ENCODE measurements at regions not wholly inside any gene's neighbourhood (a gene's known extent, or its start where the extent isn't known, plus 50 kb on each side); places are given as distances from the start of the nearest gene placed in this dataset.

DNA sequence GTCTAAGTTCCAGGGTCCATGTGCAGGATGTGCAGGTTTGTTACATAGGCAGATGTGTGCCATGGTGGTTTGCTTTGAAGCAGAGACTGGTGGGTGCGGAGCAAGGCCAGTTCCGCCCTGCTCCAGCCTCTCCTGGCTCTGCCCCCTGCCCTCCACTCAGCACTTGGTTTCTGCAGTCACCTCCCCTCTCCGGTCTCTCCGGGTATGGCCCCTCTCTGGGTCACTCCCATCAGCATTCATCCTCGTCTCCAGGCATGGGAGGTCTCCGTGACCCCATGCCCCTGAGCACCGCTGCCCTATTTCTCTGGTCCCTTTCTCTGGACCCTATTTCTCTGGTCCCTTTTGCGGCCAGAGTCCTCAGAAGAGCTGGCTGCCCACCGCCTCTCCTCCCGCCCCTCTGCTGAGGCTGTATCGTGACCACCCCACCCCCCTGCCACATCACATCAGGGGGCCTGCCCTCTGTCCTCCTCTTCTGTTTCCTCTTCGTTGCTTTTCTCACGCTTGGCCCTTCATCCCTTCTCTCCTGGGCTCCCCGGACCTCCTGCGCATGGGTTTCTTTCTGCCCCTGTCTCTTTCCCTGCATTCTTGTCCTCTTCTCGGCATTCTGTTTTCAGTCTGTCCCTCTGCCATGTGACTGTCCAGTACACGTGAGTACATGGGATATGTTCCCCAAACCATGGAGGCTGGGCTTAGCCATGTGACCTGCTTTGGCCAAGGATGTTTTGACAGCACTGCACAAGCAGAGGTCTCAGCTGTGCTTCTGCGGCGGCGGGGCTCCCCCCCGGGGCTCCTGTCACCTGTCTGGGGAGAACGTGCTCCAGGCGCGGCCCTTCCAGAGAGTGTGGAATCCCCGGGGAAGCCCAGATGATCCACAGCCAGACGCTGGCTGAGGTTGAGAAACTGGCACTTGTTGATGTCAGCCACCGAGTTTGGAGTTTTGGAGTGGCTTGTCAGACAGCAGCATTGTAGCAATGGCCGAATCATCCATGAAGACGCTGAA, 54.4 kb upstream of the C1orf174 start:
- no peak overlapping the region for H3K4me3 ChIP-seq (ENCODE audit: low read length)
- no peaks in the 10 kb centered on the region for H3K4me1 ChIP-seq (ENCODE audit: insufficient read depth, low read length)
- 70% methylated on average over 29 of the region's 29 CpGs for WGBS
- H3K27me3 ChIP-seq (ENCODE audit: insufficient read depth, low read length) = no peaks in the 10 kb centered on the region
- 0 out of 2 replicates have a peak, but pooled peaks cover under 1% of the 10 kb centered on the region for H3K9me3 ChIP-seq (ENCODE audit: insufficient read depth, low read depth, low read length)
- H3K9ac ChIP-seq (ENCODE audit: low read depth, low read length) = no peak overlapping the region
- H3K27ac ChIP-seq (ENCODE audit: low read depth, low read length) = no peak overlapping the region
- no peaks in the 10 kb centered on the region for H3K36me3 ChIP-seq (ENCODE audit: insufficient read depth, low read length)

DNA sequence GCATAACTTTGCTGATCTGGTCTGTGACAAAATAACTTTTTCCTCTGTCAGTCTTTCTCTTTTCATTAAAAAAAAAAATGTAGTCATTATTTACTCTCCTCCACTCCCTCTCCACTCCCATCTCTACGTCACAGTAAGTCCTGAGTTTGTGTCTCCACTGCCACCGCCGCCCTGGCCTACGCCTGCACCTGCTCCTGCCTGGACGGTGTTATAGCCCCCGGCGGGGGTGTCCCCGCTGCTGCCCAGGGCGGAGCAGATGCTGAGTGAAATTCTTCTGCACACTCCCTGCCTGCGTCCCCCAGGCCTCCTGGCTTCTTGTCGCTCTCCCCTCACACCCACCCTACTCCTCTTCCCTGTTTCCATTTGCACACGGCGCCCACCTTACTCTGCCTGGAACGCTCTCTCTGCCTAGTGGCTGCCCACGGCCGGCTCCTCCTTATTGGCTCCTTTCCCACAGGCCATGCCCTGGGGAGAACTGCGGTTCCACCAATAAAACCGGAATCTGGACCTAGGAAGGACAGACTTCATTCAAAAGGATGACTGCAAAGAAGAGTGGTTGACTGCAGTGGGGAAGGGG, 55.2 kb upstream of the C1orf174 start:
- WGBS = 86% methylated on average over 18 of the region's 18 CpGs
- Histone ChIP-seq H3K4me3 (ENCODE audit: low read length) (no peak overlapping the region), H3K4me1 (ENCODE audit: insufficient read depth, low read length) (no peaks in the 10 kb centered on the region), H3K27ac (ENCODE audit: low read depth, low read length) (no peak overlapping the region), H3K27me3 (ENCODE audit: insufficient read depth, low read length) (no peaks in the 10 kb centered on the region), H3K36me3 (ENCODE audit: insufficient read depth, low read length) (no peaks in the 10 kb centered on the region), H3K9me3 (ENCODE audit: insufficient read depth, low read depth, low read length) (no peaks in the 10 kb centered on the region), H3K9ac (ENCODE audit: low read depth, low read length) (no peak overlapping the region)

DNA sequence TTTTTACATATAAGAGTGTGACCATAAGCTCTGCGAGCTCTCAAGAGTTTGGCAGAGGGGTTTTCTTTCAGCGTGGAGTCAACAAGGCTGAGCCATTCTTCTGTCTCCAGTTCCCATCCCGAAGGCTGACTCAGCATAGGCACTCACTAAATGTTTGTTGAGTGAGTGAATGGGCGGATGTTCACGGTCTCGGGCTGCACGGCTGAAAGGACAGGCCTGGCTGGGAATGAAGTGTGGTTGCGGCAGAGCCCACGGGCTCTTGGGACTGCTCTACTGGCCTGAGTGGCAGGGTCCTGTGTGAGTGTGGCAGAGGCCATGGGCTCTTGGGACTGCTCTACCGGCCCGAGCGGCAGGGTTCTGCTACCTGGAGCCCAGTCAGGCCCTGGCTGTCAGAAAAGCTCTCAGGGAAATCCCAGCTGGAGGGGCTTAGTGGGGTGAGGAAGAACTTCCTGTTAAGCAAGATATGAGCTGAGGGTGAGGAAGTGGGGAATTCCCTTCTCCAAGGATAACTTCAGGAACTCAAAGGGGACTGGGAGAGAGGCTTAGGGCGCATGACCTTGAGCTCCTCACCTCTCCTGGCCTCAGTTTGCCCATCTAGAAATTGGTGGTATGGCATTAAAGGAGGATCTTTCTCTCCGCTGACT, 56.6 kb upstream of the C1orf174 start:
- no peaks in the 10 kb centered on the region for H3K36me3 ChIP-seq (ENCODE audit: insufficient read depth, low read length)
- no peaks in the 10 kb centered on the region for H3K9me3 ChIP-seq (ENCODE audit: insufficient read depth, low read depth, low read length)
- H3K9ac ChIP-seq (ENCODE audit: low read depth, low read length) = no peak overlapping the region
- H3K4me1 ChIP-seq (ENCODE audit: insufficient read depth, low read length) = no peaks in the 10 kb centered on the region
- WGBS = 85% methylated on average over 14 of the region's 14 CpGs
- no peak overlapping the region for H3K27ac ChIP-seq (ENCODE audit: low read depth, low read length)
- H3K4me3 ChIP-seq (ENCODE audit: low read length) = no peak overlapping the region
- no peaks in the 10 kb centered on the region for H3K27me3 ChIP-seq (ENCODE audit: insufficient read depth, low read length)

DNA sequence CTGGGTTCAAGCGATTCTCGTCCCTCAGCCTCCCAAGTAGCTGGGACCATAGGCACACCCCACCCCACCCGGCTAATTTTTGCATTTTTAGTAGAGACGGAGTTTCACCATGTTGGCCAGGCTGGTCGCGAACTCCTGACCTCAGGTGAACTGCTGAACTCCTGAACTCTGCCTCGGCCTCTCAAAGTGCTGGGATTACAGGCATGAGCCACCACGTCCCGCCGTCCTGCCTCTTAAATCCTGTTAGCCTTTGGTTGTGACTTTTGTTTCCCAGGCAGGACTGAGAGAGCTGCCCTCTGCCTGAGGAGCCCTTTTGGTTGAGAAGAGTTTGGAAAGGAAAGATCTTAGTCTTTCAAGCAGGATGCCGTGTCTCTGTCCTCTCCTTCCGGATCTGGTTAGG, 59.3 kb upstream of the C1orf174 start:
- Histone ChIP-seq H3K27ac (ENCODE audit: low read depth, low read length) (no peak overlapping the region), H3K4me3 (ENCODE audit: low read length) (no peak overlapping the region), H3K4me1 (ENCODE audit: insufficient read depth, low read length) (no peaks in the 10 kb centered on the region), H3K9ac (ENCODE audit: low read depth, low read length) (no peak overlapping the region), H3K9me3 (ENCODE audit: insufficient read depth, low read depth, low read length) (no peaks in the 10 kb centered on the region), H3K36me3 (ENCODE audit: insufficient read depth, low read length) (no peaks in the 10 kb centered on the region), H3K27me3 (ENCODE audit: insufficient read depth, low read length) (no peaks in the 10 kb centered on the region)
- WGBS = 88% methylated on average over 12 of the region's 12 CpGs

DNA sequence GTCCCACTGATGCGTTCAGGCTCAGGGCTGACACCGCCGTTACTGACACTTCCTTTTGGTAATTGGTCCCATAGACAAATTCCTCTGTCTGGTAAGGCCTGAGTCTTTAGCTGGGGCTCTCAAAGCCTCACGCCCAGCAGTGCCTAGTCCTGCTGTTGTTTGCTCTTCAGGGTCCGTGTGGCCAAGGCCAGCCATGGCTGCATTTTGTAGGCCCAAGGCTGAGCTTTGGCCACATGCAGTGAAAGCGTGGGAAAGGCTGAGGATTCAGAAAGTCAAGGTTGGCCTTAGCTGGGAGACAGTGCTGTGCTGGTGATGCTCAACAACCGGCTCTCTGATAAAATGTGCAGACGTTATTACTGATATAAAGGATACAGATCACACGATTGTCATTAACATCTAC, 63.5 kb upstream of the C1orf174 start:
- Histone ChIP-seq H3K27ac (ENCODE audit: low read depth, low read length) (no peak overlapping the region), H3K9me3 (ENCODE audit: insufficient read depth, low read depth, low read length) (no peaks in the 10 kb centered on the region; the same call in 1 of the 2 replicates), H3K4me3 (ENCODE audit: low read length) (no peak overlapping the region), H3K4me1 (ENCODE audit: insufficient read depth, low read length) (no peaks in the 10 kb centered on the region), H3K9ac (ENCODE audit: low read depth, low read length) (no peak overlapping the region), H3K36me3 (ENCODE audit: insufficient read depth, low read length) (no peaks in the 10 kb centered on the region), H3K27me3 (ENCODE audit: insufficient read depth, low read length) (no peaks in the 10 kb centered on the region)
- WGBS = 90% methylated on average over 8 of the region's 9 CpGs

DNA sequence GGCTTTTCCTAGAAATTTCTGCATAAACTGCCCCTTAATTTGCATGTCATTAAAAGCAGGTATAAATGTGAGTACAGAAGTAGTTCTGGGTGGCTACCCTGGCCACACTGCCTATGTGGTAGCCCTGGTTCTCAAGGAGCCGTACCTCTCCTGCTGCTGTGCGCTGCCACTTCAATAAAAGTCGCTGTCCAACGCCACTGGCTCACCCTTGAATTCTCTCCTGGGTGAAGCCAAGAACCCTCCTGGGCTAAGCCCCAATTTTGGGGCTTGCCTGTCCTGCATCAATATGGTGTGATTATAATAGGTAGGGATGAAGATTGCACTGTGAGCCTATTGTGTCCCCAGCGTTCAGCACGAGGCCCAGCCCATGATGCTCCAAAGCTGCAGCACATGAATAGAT, 65.6 kb upstream of the C1orf174 start:
- Histone ChIP-seq H3K4me1 (ENCODE audit: insufficient read depth, low read length) (no peaks in the 10 kb centered on the region), H3K27ac (ENCODE audit: low read depth, low read length) (no peak overlapping the region), H3K9me3 (ENCODE audit: insufficient read depth, low read depth, low read length) (no peaks in the 10 kb centered on the region; the same call in 1 of the 2 replicates), H3K9ac (ENCODE audit: low read depth, low read length) (no peak overlapping the region), H3K27me3 (ENCODE audit: insufficient read depth, low read length) (no peaks in the 10 kb centered on the region), H3K4me3 (ENCODE audit: low read length) (no peak overlapping the region), H3K36me3 (ENCODE audit: insufficient read depth, low read length) (no peaks in the 10 kb centered on the region)
- WGBS = 92% methylated on average over 6 of the region's 6 CpGs

DNA sequence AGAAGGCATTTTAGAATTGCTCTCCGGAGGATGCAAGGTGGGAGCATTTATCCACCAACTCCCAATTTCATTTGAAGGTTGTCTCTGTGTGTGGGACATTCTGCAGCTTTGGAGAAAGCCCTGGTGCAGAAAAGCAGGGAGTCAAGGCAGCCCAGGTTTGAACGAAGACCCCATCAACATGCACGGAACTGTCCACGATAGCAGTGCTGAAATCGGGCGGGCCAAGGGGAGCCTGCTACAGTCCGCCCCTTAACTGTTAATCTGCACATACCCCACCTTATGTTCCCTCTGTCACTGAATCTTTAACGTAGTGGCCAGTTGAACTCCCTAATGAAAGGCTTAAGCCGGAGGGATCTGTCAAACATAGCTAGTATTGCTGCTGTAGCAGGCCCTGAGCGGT, 68.8 kb upstream of the C1orf174 start:
- no peak overlapping the region for H3K9ac ChIP-seq (ENCODE audit: low read depth, low read length)
- no peaks in the 10 kb centered on the region for H3K36me3 ChIP-seq (ENCODE audit: insufficient read depth, low read length)
- H3K27ac ChIP-seq (ENCODE audit: low read depth, low read length) = no peak overlapping the region
- no peaks in the 10 kb centered on the region for H3K27me3 ChIP-seq (ENCODE audit: insufficient read depth, low read length)
- no peaks in the 10 kb centered on the region for H3K4me1 ChIP-seq (ENCODE audit: insufficient read depth, low read length)
- H3K4me3 ChIP-seq (ENCODE audit: low read length) = no peak overlapping the region
- H3K9me3 ChIP-seq (ENCODE audit: insufficient read depth, low read depth, low read length) = no peaks in the 10 kb centered on the region; the same call in 1 of the 2 replicates
- 51% methylated on average over 10 of the region's 10 CpGs for WGBS

DNA sequence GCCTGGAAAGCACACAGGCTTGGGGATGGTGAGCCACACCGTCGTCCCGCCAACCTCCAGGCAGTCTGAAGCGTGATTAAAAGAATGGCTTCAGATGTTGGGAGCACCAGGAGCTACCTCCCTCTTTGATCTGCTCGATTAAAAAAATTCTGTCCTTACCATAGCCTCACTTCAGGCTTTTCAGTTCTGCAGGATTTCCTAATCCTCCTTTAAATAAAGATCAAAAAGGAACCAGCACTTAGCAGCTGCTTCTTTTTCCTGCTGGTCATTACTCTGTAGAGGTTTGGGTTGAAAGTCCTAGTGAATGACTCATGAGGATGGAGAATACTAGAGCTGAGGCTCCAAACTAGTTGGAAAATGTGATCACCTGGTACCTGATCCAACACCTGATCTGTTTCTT, 71.9 kb upstream of the C1orf174 start:
- Histone ChIP-seq H3K36me3 (ENCODE audit: insufficient read depth, low read length) (no peaks in the 10 kb centered on the region), H3K9me3 (ENCODE audit: insufficient read depth, low read depth, low read length) (no peaks in the 10 kb centered on the region; the same call in 1 of the 2 replicates), H3K4me1 (ENCODE audit: insufficient read depth, low read length) (no peaks in the 10 kb centered on the region), H3K9ac (ENCODE audit: low read depth, low read length) (no peak overlapping the region), H3K27me3 (ENCODE audit: insufficient read depth, low read length) (no peaks in the 10 kb centered on the region), H3K27ac (ENCODE audit: low read depth, low read length) (no peak overlapping the region), H3K4me3 (ENCODE audit: low read length) (no peak overlapping the region)
- WGBS = 86% methylated on average over 5 of the region's 5 CpGs

DNA sequence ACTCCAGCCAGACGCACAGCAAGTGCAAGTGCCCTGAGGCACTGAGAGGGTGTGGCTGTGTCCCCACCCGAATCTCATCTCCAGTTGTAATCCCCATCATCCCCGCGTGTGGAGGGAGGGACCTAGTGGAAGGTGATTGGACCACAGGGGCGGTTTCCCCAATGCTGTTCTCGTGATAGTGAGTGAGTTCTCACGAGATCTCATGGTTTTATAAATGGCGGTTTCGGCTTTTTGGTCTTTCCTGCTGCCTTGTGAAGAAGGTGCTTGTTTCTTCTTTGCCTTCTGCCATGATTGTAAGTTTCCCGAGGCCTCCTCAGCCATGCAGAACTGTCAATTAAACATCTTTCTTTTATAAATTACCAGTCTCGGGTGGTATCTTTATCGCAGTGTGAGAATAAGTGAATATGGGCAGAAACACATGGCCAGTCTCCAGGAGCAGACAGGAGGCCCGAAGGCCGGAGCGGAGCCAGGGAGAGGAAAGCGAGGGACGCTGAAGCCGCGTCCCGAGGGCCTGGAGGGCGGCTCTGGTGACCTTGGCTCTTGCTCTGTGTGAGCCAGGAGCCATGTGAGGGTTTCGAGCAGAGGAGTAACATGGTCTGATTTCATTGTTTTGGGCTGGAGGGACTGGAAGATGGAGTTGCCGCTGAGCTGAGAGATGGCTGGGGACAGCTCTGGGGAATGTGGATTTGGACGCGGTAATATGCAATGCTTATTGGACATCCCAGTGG, 76.0 kb upstream of the C1orf174 start:
- H3K27me3 ChIP-seq (ENCODE audit: insufficient read depth, low read length) = no peaks in the 10 kb centered on the region
- no peaks in the 10 kb centered on the region for H3K4me1 ChIP-seq (ENCODE audit: insufficient read depth, low read length)
- no peaks in the 10 kb centered on the region for H3K9me3 ChIP-seq (ENCODE audit: insufficient read depth, low read depth, low read length)
- no peak overlapping the region for H3K9ac ChIP-seq (ENCODE audit: low read depth, low read length)
- H3K36me3 ChIP-seq (ENCODE audit: insufficient read depth, low read length) = no peaks in the 10 kb centered on the region
- no peak overlapping the region for H3K4me3 ChIP-seq (ENCODE audit: low read length)
- H3K27ac ChIP-seq (ENCODE audit: low read depth, low read length) = no peak overlapping the region
- 90% methylated on average over 25 of the region's 25 CpGs for WGBS

DNA sequence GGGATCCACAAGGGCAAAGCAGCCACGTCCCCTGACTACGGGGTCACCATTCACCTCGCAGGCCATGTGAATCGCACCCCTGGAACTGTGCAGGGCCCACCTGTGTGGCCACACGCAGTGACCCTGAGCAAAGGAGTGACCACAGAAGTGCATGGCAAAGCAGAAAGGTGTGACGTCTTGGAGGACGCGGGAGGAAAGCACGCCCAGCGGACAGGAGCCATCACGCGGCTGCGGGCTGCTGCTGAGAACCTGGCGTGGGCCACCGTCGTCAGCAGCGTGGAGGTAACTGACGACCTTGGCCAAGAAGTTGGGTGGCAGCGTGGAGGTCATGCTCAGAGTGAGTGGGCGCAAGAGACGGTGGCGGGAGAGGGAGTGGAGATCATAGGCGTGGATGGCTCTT, 76.7 kb upstream of the C1orf174 start:
- Histone ChIP-seq H3K27ac (ENCODE audit: low read depth, low read length) (no peak overlapping the region), H3K27me3 (ENCODE audit: insufficient read depth, low read length) (no peaks in the 10 kb centered on the region), H3K9ac (ENCODE audit: low read depth, low read length) (no peak overlapping the region), H3K4me3 (ENCODE audit: low read length) (no peak overlapping the region), H3K9me3 (ENCODE audit: insufficient read depth, low read depth, low read length) (no peaks in the 10 kb centered on the region), H3K4me1 (ENCODE audit: insufficient read depth, low read length) (no peaks in the 10 kb centered on the region), H3K36me3 (ENCODE audit: insufficient read depth, low read length) (no peaks in the 10 kb centered on the region)
- WGBS = 95% methylated on average over 23 of the region's 23 CpGs
